Prostate gland (tissue), 2 donors: ENCODE measurements at regions not wholly inside any gene's neighbourhood (a gene's known extent, or its start where the extent isn't known, plus 50 kb on each side); places are given as distances from the start of the nearest gene placed in this dataset.

Experiments used
- CTCF ChIP-seq, 4 experiments: fragments of 200-600 bp in 2 of 4; fragments of 450-650 bp in 2 of 4; sonication (generic) in 2 of 4; IDR thresholded peaks; 1 replicate in 3 of 4; 2 replicates in 1 of 4; pipeline ENCODE4 v1.5.1; 2016 to 2019; ENCODE audit warnings: antibody characterized with exemption in 4 of 4, mild to moderate bottlenecking in 2 of 4, moderate library complexity in 2 of 4
- POLR2A ChIP-seq: fragments of 450-650 bp; IDR thresholded peaks from one replicate; pipeline ENCODE4 v1.6.1; 2016; ENCODE audit warnings: antibody characterized with exemption, mild to moderate bottlenecking

GRCh38 chr6:6920114-6920986, 187.4 kb upstream of the RREB1 start:
- TF ChIP-seq CTCF (IDR thresholded peaks at IDR 0.05) (no peak), POLR2A (no peak)
